HL-60 (cell line): ENCODE measurements at regions not wholly inside any gene's neighbourhood (a gene's known extent, or its start where the extent isn't known, plus 50 kb on each side); places are given as distances from the start of the nearest gene placed in this dataset.

Experiments used
- DNase-seq, 2 experiments: peaks; one replicate each; pipeline ENCODE4 v3.0.0-alpha.2; 2010 to 2020; ENCODE audit warnings: low read depth in 1 of 2, low spot score in 1 of 2
- H3K27ac ChIP-seq: fragments of 250-450 bp; sonication (Bioruptor Pico); replicated peaks from 2 replicates; pipeline ENCODE4 v1.5.1; 2020; ENCODE audit warnings: mild to moderate bottlenecking, moderate library complexity
- H3K27me3 ChIP-seq: fragments of 250-450 bp; sonication (Bioruptor Pico); 2 replicates; pipeline ENCODE4 v1.5.1; 2021; ENCODE audit warnings: mild to moderate bottlenecking, moderate library complexity; ENCODE audit not compliant: insufficient read depth, poor library complexity, severe bottlenecking
- H3K4me3 ChIP-seq: replicated peaks from 2 replicates; pipeline ENCODE4 v1.5.1; 2011; ENCODE audit warnings: mild to moderate bottlenecking, control low read depth, low read length; ENCODE audit not compliant: insufficient read depth
- CTCF ChIP-seq: IDR thresholded peaks from one replicate; pipeline ENCODE4 v1.5.1; 2011; ENCODE audit warnings: low read length, control low read depth, inconsistent platforms; ENCODE audit not compliant: insufficient read depth
- GABPA ChIP-seq: IDR thresholded peaks from 2 replicates; pipeline ENCODE4 v1.6.1; 2012; ENCODE audit warnings: low read depth
- POLR2AphosphoS5 ChIP-seq: IDR thresholded peaks from 2 replicates; pipeline ENCODE4 v1.6.1; 2012; ENCODE audit warnings: low read depth
- SPI1 ChIP-seq: IDR thresholded peaks from 2 replicates; pipeline ENCODE4 v1.6.1; 2012; ENCODE audit warnings: low read depth, mild to moderate bottlenecking, borderline replicate concordance
- TF ChIP-seq, protein P1 (sequence below): IDR thresholded peaks from 2 replicates; pipeline ENCODE4 v1.6.1; 2012; ENCODE audit warnings: low read depth; ENCODE audit not compliant: insufficient replicate concordance

- Histone ChIP-seq H3K27me3 (no peaks in the 10 kb centered on the region), H3K27ac (no peak overlapping the region), H3K4me3 (no peak overlapping the region)
- TF ChIP-seq POLR2AphosphoS5: no peak
- TF ChIP-seq, protein P1, sequence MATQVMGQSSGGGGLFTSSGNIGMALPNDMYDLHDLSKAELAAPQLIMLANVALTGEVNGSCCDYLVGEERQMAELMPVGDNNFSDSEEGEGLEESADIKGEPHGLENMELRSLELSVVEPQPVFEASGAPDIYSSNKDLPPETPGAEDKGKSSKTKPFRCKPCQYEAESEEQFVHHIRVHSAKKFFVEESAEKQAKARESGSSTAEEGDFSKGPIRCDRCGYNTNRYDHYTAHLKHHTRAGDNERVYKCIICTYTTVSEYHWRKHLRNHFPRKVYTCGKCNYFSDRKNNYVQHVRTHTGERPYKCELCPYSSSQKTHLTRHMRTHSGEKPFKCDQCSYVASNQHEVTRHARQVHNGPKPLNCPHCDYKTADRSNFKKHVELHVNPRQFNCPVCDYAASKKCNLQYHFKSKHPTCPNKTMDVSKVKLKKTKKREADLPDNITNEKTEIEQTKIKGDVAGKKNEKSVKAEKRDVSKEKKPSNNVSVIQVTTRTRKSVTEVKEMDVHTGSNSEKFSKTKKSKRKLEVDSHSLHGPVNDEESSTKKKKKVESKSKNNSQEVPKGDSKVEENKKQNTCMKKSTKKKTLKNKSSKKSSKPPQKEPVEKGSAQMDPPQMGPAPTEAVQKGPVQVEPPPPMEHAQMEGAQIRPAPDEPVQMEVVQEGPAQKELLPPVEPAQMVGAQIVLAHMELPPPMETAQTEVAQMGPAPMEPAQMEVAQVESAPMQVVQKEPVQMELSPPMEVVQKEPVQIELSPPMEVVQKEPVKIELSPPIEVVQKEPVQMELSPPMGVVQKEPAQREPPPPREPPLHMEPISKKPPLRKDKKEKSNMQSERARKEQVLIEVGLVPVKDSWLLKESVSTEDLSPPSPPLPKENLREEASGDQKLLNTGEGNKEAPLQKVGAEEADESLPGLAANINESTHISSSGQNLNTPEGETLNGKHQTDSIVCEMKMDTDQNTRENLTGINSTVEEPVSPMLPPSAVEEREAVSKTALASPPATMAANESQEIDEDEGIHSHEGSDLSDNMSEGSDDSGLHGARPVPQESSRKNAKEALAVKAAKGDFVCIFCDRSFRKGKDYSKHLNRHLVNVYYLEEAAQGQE: no peak
- no peak for TF ChIP-seq SPI1
- no peak for TF ChIP-seq GABPA
- TF ChIP-seq CTCF: no peak
- DNase-seq: no peak
Measured at GRCh38 chr5:163613150-163613442, 107.7 kb downstream of the MAT2B start.

DNA sequence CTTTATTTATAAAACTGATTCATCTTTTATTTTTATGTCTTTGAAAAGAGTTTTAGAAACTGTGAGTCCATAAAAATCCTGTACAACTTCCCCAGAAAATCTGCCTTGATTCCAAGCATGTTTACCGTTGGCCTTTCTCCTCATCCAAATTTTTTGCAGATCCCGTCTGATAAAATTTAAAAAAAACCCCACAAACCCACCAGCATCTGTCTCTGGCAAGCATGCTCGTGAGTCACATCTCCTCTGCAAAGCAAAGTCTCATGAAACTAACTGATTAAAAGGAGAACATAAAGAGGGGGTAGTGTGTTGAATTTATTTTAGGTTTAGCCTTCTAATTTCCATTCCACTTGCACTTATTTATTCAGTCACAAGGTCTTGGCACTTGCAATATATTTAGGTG lies 109.4 kb downstream of the MAT2B start:
- TF ChIP-seq POLR2AphosphoS5 (no peak), GABPA (no peak), SPI1 (no peak), CTCF (no peak)
- TF ChIP-seq, protein P1: no peak

GRCh38 chr5:163619273-163619934 lies 114.0 kb downstream of the MAT2B start:
- TF ChIP-seq POLR2AphosphoS5 (no peak), GABPA (no peak), CTCF (no peak), SPI1 (no peak)
- TF ChIP-seq, protein P1: no peak
- DNase-seq: no peak
- no peak overlapping the region for H3K4me3 ChIP-seq
- no peak overlapping the region for H3K27ac ChIP-seq
- peaks cover 2% of the 10 kb centered on the region for H3K27me3 ChIP-seq

More for the DNA sequence above, 109.4 kb downstream of the MAT2B start:
- Histone ChIP-seq H3K4me3 (no peak overlapping the region), H3K27ac (no peak overlapping the region), H3K27me3 (peaks cover 2% of the 10 kb centered on the region)
- DNase-seq: no peak
